Caco-2 (cell line): ENCODE measurements at regions not wholly inside any gene's neighbourhood (a gene's known extent, or its start where the extent isn't known, plus 50 kb on each side); places are given as distances from the start of the nearest gene placed in this dataset.
A peak's percentile ranks its signal among the peaks of the same experiment; 100 is the strongest.

Source experiments
- BruUV-seq: library from RNA; stranded (reverse); fragments of 400-500 nt; replicated peaks from 2 replicates; lab custom pipeline; 2021; lab: Mats Ljungman, UMichigan
- CTCF ChIA-PET: fragments of 300-600 bp; sonication (Branson Sonifier 250); formaldehyde crosslinking; loops from one replicate; lab custom pipeline; 2022; ENCODE audit warnings: antibody characterized with exemption; lab: Charles Lee
- POLR2A ChIA-PET: fragments of 300-600 bp; sonication (Branson Sonifier 250); formaldehyde crosslinking; loops from one replicate; lab custom pipeline; 2022; ENCODE audit warnings: antibody characterized with exemption; lab: Charles Lee
- DNase-seq, 2 experiments: peaks; one replicate each; pipeline versions ENCODE4 v3.0.0 to v3.0.0-alpha.2; 2020 to 2022
- H3K27me3 ChIP-seq: replicated peaks from 2 replicates; pipeline ENCODE4 v1.6.0; 2011; ENCODE audit warnings: low read length; ENCODE audit not compliant: control insufficient read depth, insufficient read depth
- H3K36me3 ChIP-seq: 2 replicates; pipeline ENCODE4 v1.5.1; 2011; ENCODE audit warnings: low read length; ENCODE audit not compliant: control insufficient read depth, insufficient read depth
- H3K4me1 ChIP-seq: fragments of 250-450 bp; sonication (Bioruptor Pico); 2 replicates; pipeline ENCODE4 v1.5.1; 2020; ENCODE audit warnings: mild to moderate bottlenecking
- H3K4me3 ChIP-seq: 2 replicates; pipeline ENCODE4 v1.5.1; 2011; ENCODE audit warnings: low read depth, mild to moderate bottlenecking, control low read depth, low read length
- H3K9me3 ChIP-seq: fragments of 250-450 bp; sonication (Bioruptor Pico); 2 replicates; pipeline ENCODE4 v1.5.1; 2020; ENCODE audit warnings: mild to moderate bottlenecking, moderate library complexity
- H3K27ac Mint-ChIP-seq: one replicate; pipeline ENCODE4 v1.8.0; 2022; ENCODE audit warnings: mixed read lengths; ENCODE audit not compliant: unreplicated experiment
- H3K27me3 Mint-ChIP-seq: one replicate; pipeline ENCODE4 v1.8.0; 2022; ENCODE audit warnings: mixed read lengths; ENCODE audit not compliant: insufficient read depth, unreplicated experiment
- H3K36me3 Mint-ChIP-seq: one replicate; pipeline ENCODE4 v1.8.0; 2022; ENCODE audit warnings: mild to moderate bottlenecking, mixed read lengths; ENCODE audit not compliant: insufficient read depth, unreplicated experiment
- H3K4me1 Mint-ChIP-seq: one replicate; pipeline ENCODE4 v1.8.0; 2022; ENCODE audit warnings: low read depth, mixed read lengths; ENCODE audit not compliant: unreplicated experiment
- H3K4me3 Mint-ChIP-seq: one replicate; pipeline ENCODE4 v1.8.0; 2022; ENCODE audit warnings: mild to moderate bottlenecking, moderate library complexity, mixed read lengths; ENCODE audit not compliant: unreplicated experiment
- H3K9me3 Mint-ChIP-seq: one replicate; pipeline ENCODE4 v1.8.0; 2022; ENCODE audit warnings: mixed read lengths; ENCODE audit not compliant: unreplicated experiment
- CTCF ChIP-seq, 2 experiments: fragments of 200-600 bp in 1 of 2; IDR thresholded peaks; 1 replicate in 1 of 2; 2 replicates in 1 of 2; pipeline versions ENCODE4 v1.5.1 to v1.8.0; 2011 to 2022; ENCODE audit warnings: antibody characterized with exemption in 1 of 2, control low read depth in 1 of 2, inconsistent platforms in 1 of 2, low read depth in 1 of 2, low read length in 1 of 2, mild to moderate bottlenecking in 1 of 2, moderate library complexity in 1 of 2; ENCODE audit not compliant: insufficient read depth in 1 of 2, severe bottlenecking in 1 of 2, unreplicated experiment in 1 of 2
- intact Hi-C: fragments of 100-400 bp; cut with micrococcal nuclease; formaldehyde crosslinking; loops from one replicate; pipeline ENCODE4 v1.10.0; 2022; ENCODE audit not compliant: unreplicated experiment

GRCh38 chr19:16000024-16000663 lies 51.3 kb downstream of the OR10H4 start:
- H3K4me3 ChIP-seq, result no peak overlapping the region
- intact Hi-C loops, result no loop called here
- peaks cover 4% of the 10 kb centered on the region; the same call in 1 of the 2 replicates for H3K4me1 ChIP-seq
- H3K9me3 Mint-ChIP-seq, result no peaks in the 10 kb centered on the region
- no peak for TF ChIP-seq CTCF (IDR thresholded peaks at IDR 0.05; ENCODE audit: insufficient read depth in 1 of 2, low read depth in 1 of 2, low read length in 1 of 2, severe bottlenecking in 1 of 2, unreplicated experiment in 1 of 2)
- no peaks in the 10 kb centered on the region for H3K27me3 Mint-ChIP-seq
- ChIA-PET POLR2A (no interaction called here), CTCF (no interaction called here)
- no TSS peak for BruUV-seq
- DNase-seq, result no peak
- H3K36me3 ChIP-seq, result no peaks in the 10 kb centered on the region
- H3K9me3 ChIP-seq, result 0 out of 2 replicates have a peak, but pooled peaks cover 4% of the 10 kb centered on the region
- H3K27ac Mint-ChIP-seq, result no peak overlapping the region
- H3K36me3 Mint-ChIP-seq, result no peaks in the 10 kb centered on the region
- no peak overlapping the region for H3K4me3 Mint-ChIP-seq
- H3K4me1 Mint-ChIP-seq, result peaks cover 13% of the 10 kb centered on the region
- no peaks in the 10 kb centered on the region for H3K27me3 ChIP-seq

GRCh38 chr19:16001481-16002312 lies 52.9 kb downstream of the OR10H4 start:
- CTCF ChIA-PET, result no interaction called here
- H3K36me3 Mint-ChIP-seq, result no peaks in the 10 kb centered on the region
- H3K4me1 Mint-ChIP-seq, result peaks cover 13% of the 10 kb centered on the region
- POLR2A ChIA-PET, result no interaction called here
- H3K9me3 Mint-ChIP-seq, result no peaks in the 10 kb centered on the region
- H3K27ac Mint-ChIP-seq, result no peak overlapping the region
- BruUV-seq, result no TSS peak
- H3K27me3 Mint-ChIP-seq, result no peaks in the 10 kb centered on the region
- Histone ChIP-seq H3K4me3 (no peak overlapping the region), H3K27me3 (no peaks in the 10 kb centered on the region), H3K36me3 (no peaks in the 10 kb centered on the region), H3K4me1 (peaks cover 4% of the 10 kb centered on the region; the same call in 1 of the 2 replicates), H3K9me3 (0 out of 2 replicates have a peak, but pooled peaks cover 4% of the 10 kb centered on the region)
- DNase-seq, result peak in 1 of 2 experiments; percentile 10
- no peak overlapping the region for H3K4me3 Mint-ChIP-seq
- intact Hi-C loops, result no loop called here
- no peak for TF ChIP-seq CTCF (IDR thresholded peaks at IDR 0.05; ENCODE audit: insufficient read depth in 1 of 2, low read depth in 1 of 2, low read length in 1 of 2, severe bottlenecking in 1 of 2, unreplicated experiment in 1 of 2)

GRCh38 chr19:16002406-16003384 lies 53.9 kb downstream of the OR10H4 start:
- CTCF ChIA-PET, result no interaction called here
- no peak for DNase-seq
- POLR2A ChIA-PET, result no interaction called here
- H3K27me3 ChIP-seq, result no peaks in the 10 kb centered on the region
- H3K4me1 Mint-ChIP-seq, result peaks cover 13% of the 10 kb centered on the region
- H3K4me3 Mint-ChIP-seq, result no peak overlapping the region
- H3K27me3 Mint-ChIP-seq, result no peaks in the 10 kb centered on the region
- no peak overlapping the region for H3K27ac Mint-ChIP-seq
- H3K4me3 ChIP-seq, result no peak overlapping the region
- BruUV-seq, result no TSS peak
- H3K9me3 ChIP-seq, result 0 out of 2 replicates have a peak, but pooled peaks cover 4% of the 10 kb centered on the region
- no peaks in the 10 kb centered on the region for H3K9me3 Mint-ChIP-seq
- TF ChIP-seq CTCF (IDR thresholded peaks at IDR 0.05; ENCODE audit: insufficient read depth in 1 of 2, low read depth in 1 of 2, low read length in 1 of 2, severe bottlenecking in 1 of 2, unreplicated experiment in 1 of 2), result no peak
- H3K36me3 ChIP-seq, result no peaks in the 10 kb centered on the region
- no peaks in the 10 kb centered on the region for H3K36me3 Mint-ChIP-seq
- intact Hi-C loops, result no loop called here
- peaks cover 4% of the 10 kb centered on the region; the same call in 1 of the 2 replicates for H3K4me1 ChIP-seq
